ENCODE measurements at regions not wholly inside any gene's neighbourhood (a gene's known extent, or its start where the extent isn't known, plus 50 kb on each side); places are given as distances from the start of the nearest gene placed in this dataset.

- no peak overlapping the region for H2AFZ ChIP-seq (ENCODE audit: low read depth, low read length)
- H3K9ac ChIP-seq (ENCODE audit: low read depth, low read length) = no peak overlapping the region
- H3K79me2 ChIP-seq (ENCODE audit: insufficient read depth, low read length) = no peaks in the 10 kb centered on the region
- H3K36me3 ChIP-seq (ENCODE audit: insufficient read depth, low read length) = no peaks in the 10 kb centered on the region
- H4K20me1 ChIP-seq (ENCODE audit: insufficient read depth, low read length) = no peaks in the 10 kb centered on the region
- no peaks in the 10 kb centered on the region for H3K4me1 ChIP-seq (ENCODE audit: insufficient read depth, low read length)
- DNase-seq (no peak), ATAC-seq (ENCODE audit: insufficient read depth, low read depth) (no peak)
- H3K27ac ChIP-seq (ENCODE audit: low read length) = no peak overlapping the region
- no peak overlapping the region for H3K4me2 ChIP-seq (ENCODE audit: insufficient read depth, low read length)
- no peaks in the 10 kb centered on the region for H3K27me3 ChIP-seq (ENCODE audit: insufficient read depth, low read length, poor library complexity)
- H3K4me3 ChIP-seq (ENCODE audit: low read depth in 1 of 2, low read length in 2 of 2) = no peak overlapping the region
- TF ChIP-seq EZH2 (IDR thresholded peaks at IDR 0.05; ENCODE audit: borderline replicate concordance, low read depth, low read length, severe bottlenecking) = no peak
- no peak for TF ChIP-seq CTCF (IDR thresholded peaks at IDR 0.05; ENCODE audit: borderline replicate concordance, extremely low read depth, low read length, poor library complexity, severe bottlenecking)
- no peaks in the 10 kb centered on the region for H3K9me3 ChIP-seq (ENCODE audit: insufficient read depth, low read length, severe bottlenecking)
Measured at GRCh38 chr7:68158686-68159295, 1162.2 kb downstream of the TYW1 start.

- no peak overlapping the region for H2AFZ ChIP-seq (ENCODE audit: low read depth, low read length)
- H3K36me3 ChIP-seq (ENCODE audit: insufficient read depth, low read length) = no peaks in the 10 kb centered on the region
- H3K4me2 ChIP-seq (ENCODE audit: insufficient read depth, low read length) = no peak overlapping the region
- DNase-seq (no peak), ATAC-seq (ENCODE audit: insufficient read depth, low read depth) (no peak)
- TF ChIP-seq EZH2 (IDR thresholded peaks at IDR 0.05; ENCODE audit: borderline replicate concordance, low read depth, low read length, severe bottlenecking) = no peak
- TF ChIP-seq CTCF (IDR thresholded peaks at IDR 0.05; ENCODE audit: borderline replicate concordance, extremely low read depth, low read length, poor library complexity, severe bottlenecking) = no peak
- no peaks in the 10 kb centered on the region for H4K20me1 ChIP-seq (ENCODE audit: insufficient read depth, low read length)
- no peaks in the 10 kb centered on the region for H3K9me3 ChIP-seq (ENCODE audit: insufficient read depth, low read length, severe bottlenecking)
- H3K79me2 ChIP-seq (ENCODE audit: insufficient read depth, low read length) = no peaks in the 10 kb centered on the region
- no peaks in the 10 kb centered on the region for H3K27me3 ChIP-seq (ENCODE audit: insufficient read depth, low read length, poor library complexity)
- H3K27ac ChIP-seq (ENCODE audit: low read length) = no peak overlapping the region
- no peak overlapping the region for H3K4me3 ChIP-seq (ENCODE audit: low read depth in 1 of 2, low read length in 2 of 2)
- no peak overlapping the region for H3K9ac ChIP-seq (ENCODE audit: low read depth, low read length)
- H3K4me1 ChIP-seq (ENCODE audit: insufficient read depth, low read length) = no peaks in the 10 kb centered on the region
Measured at GRCh38 chr7:68162712-68163111, 1166.1 kb downstream of the TYW1 start.

- no peaks in the 10 kb centered on the region for H3K27me3 ChIP-seq (ENCODE audit: insufficient read depth, low read length, poor library complexity)
- H3K79me2 ChIP-seq (ENCODE audit: insufficient read depth, low read length) = no peaks in the 10 kb centered on the region
- no peak overlapping the region for H3K4me3 ChIP-seq (ENCODE audit: low read depth in 1 of 2, low read length in 2 of 2)
- H3K4me2 ChIP-seq (ENCODE audit: insufficient read depth, low read length) = no peak overlapping the region
- no peaks in the 10 kb centered on the region for H3K36me3 ChIP-seq (ENCODE audit: insufficient read depth, low read length)
- H3K9me3 ChIP-seq (ENCODE audit: insufficient read depth, low read length, severe bottlenecking) = no peaks in the 10 kb centered on the region
- TF ChIP-seq EZH2 (IDR thresholded peaks at IDR 0.05; ENCODE audit: borderline replicate concordance, low read depth, low read length, severe bottlenecking) (no peak), CTCF (IDR thresholded peaks at IDR 0.05; ENCODE audit: borderline replicate concordance, extremely low read depth, low read length, poor library complexity, severe bottlenecking) (no peak)
- no peak for ATAC-seq (ENCODE audit: insufficient read depth, low read depth)
- DNase-seq = no peak
- no peaks in the 10 kb centered on the region for H4K20me1 ChIP-seq (ENCODE audit: insufficient read depth, low read length)
- no peak overlapping the region for H2AFZ ChIP-seq (ENCODE audit: low read depth, low read length)
- H3K4me1 ChIP-seq (ENCODE audit: insufficient read depth, low read length) = no peaks in the 10 kb centered on the region
- no peak overlapping the region for H3K27ac ChIP-seq (ENCODE audit: low read length)
- H3K9ac ChIP-seq (ENCODE audit: low read depth, low read length) = no peak overlapping the region
Measured at GRCh38 chr7:68166525-68166924, 1169.9 kb downstream of the TYW1 start.

Data from DND-41 (cell line).